Endothelial cell (in vitro differentiated cells): ENCODE measurements at regions not wholly inside any gene's neighbourhood (a gene's known extent, or its start where the extent isn't known, plus 50 kb on each side); places are given as distances from the start of the nearest gene placed in this dataset.

ENCODE experiments used
- DNase-seq: peaks from one replicate; pipeline ENCODE4 v3.0.0; 2021; ENCODE audit warnings: low spot score
- H3K27ac Mint-ChIP-seq: one replicate; pipeline ENCODE4 v1.8.0; 2021; ENCODE audit warnings: mixed read lengths, inconsistent platforms; ENCODE audit not compliant: unreplicated experiment
- H3K27me3 Mint-ChIP-seq: one replicate; pipeline ENCODE4 v1.8.0; 2021; ENCODE audit warnings: mild to moderate bottlenecking, moderate library complexity, mixed read lengths, inconsistent platforms; ENCODE audit not compliant: unreplicated experiment
- H3K36me3 Mint-ChIP-seq: one replicate; pipeline ENCODE4 v1.8.0; 2021; ENCODE audit warnings: mild to moderate bottlenecking, low read depth, mixed read lengths, inconsistent platforms; ENCODE audit not compliant: unreplicated experiment
- H3K4me1 Mint-ChIP-seq: one replicate; pipeline ENCODE4 v1.8.0; 2021; ENCODE audit warnings: mild to moderate bottlenecking, mixed read lengths, inconsistent platforms; ENCODE audit not compliant: unreplicated experiment
- H3K4me3 Mint-ChIP-seq: one replicate; pipeline ENCODE4 v1.8.0; 2021; ENCODE audit warnings: mild to moderate bottlenecking, mixed read lengths, inconsistent platforms; ENCODE audit not compliant: unreplicated experiment
- H3K9me3 Mint-ChIP-seq: one replicate; pipeline ENCODE4 v1.8.0; 2021; ENCODE audit warnings: mixed read lengths, inconsistent platforms; ENCODE audit not compliant: unreplicated experiment
- TF ChIP-seq, protein P1 (sequence below): fragments of 200-600 bp; sonication (generic); IDR thresholded peaks from one replicate; pipeline ENCODE4 v1.5.0; 2021; ENCODE audit warnings: antibody characterized with exemption; ENCODE audit not compliant: unreplicated experiment

GRCh38 chr1:80050085-80050484 lies 1043.6 kb upstream of the ADGRL4 start:
- no peaks in the 10 kb centered on the region for H3K4me1 Mint-ChIP-seq
- H3K27ac Mint-ChIP-seq: no peak overlapping the region
- peaks cover 4% of the 10 kb centered on the region for H3K27me3 Mint-ChIP-seq
- no peak overlapping the region for H3K4me3 Mint-ChIP-seq
- TF ChIP-seq, protein P1, sequence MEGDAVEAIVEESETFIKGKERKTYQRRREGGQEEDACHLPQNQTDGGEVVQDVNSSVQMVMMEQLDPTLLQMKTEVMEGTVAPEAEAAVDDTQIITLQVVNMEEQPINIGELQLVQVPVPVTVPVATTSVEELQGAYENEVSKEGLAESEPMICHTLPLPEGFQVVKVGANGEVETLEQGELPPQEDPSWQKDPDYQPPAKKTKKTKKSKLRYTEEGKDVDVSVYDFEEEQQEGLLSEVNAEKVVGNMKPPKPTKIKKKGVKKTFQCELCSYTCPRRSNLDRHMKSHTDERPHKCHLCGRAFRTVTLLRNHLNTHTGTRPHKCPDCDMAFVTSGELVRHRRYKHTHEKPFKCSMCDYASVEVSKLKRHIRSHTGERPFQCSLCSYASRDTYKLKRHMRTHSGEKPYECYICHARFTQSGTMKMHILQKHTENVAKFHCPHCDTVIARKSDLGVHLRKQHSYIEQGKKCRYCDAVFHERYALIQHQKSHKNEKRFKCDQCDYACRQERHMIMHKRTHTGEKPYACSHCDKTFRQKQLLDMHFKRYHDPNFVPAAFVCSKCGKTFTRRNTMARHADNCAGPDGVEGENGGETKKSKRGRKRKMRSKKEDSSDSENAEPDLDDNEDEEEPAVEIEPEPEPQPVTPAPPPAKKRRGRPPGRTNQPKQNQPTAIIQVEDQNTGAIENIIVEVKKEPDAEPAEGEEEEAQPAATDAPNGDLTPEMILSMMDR: no peak
- H3K36me3 Mint-ChIP-seq: no peaks in the 10 kb centered on the region
- no peaks in the 10 kb centered on the region for H3K9me3 Mint-ChIP-seq
- DNase-seq: no peak

DNA sequence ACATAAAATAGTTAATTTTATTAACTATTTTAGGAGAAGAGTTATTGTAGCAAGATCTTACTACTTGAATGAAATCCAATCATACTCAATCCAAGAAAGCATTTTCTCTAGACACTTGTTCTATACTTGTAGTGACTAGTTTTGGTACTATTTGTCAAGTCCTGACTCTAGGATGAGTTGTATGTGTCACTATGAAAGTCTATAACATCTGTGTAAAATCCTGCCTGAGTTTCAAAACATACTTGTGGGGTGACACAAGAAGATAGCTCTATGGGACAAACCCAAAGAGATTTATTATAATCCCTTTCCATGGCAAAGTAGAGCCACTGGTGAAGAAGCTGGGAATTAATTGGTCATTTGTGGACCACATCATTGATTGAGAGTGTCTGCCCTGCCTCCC lies 1042.2 kb upstream of the ADGRL4 start:
- Mint-ChIP-seq H3K27ac (no peak overlapping the region), H3K36me3 (no peaks in the 10 kb centered on the region), H3K4me3 (no peak overlapping the region), H3K9me3 (no peaks in the 10 kb centered on the region), H3K4me1 (no peaks in the 10 kb centered on the region), H3K27me3 (peaks cover 4% of the 10 kb centered on the region)
- DNase-seq: no peak
- TF ChIP-seq, protein P1: no peak

DNA sequence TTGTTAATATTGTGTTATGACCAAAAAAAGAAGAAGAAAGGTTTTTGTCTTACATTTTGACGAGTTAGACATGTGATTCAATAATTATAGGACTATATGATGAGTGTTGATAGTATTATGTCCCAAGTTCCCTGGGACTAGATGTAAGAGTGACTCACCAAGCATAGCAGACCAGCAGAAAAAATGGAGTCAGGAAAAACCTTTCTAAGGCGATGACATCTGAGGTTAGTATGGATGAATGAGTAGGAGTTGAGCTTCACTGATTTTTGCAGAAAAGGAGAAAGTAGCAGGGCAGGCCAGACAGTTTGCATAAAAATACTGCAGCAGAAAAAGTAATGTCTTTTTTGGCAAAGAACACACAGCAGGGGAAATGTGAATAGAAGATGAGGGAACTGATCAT lies 1041.3 kb upstream of the ADGRL4 start:
- no peaks in the 10 kb centered on the region for H3K36me3 Mint-ChIP-seq
- peaks cover 4% of the 10 kb centered on the region for H3K27me3 Mint-ChIP-seq
- no peak for DNase-seq
- no peak overlapping the region for H3K27ac Mint-ChIP-seq
- H3K4me3 Mint-ChIP-seq: no peak overlapping the region
- TF ChIP-seq, protein P1: no peak
- no peaks in the 10 kb centered on the region for H3K4me1 Mint-ChIP-seq
- no peaks in the 10 kb centered on the region for H3K9me3 Mint-ChIP-seq

DNA sequence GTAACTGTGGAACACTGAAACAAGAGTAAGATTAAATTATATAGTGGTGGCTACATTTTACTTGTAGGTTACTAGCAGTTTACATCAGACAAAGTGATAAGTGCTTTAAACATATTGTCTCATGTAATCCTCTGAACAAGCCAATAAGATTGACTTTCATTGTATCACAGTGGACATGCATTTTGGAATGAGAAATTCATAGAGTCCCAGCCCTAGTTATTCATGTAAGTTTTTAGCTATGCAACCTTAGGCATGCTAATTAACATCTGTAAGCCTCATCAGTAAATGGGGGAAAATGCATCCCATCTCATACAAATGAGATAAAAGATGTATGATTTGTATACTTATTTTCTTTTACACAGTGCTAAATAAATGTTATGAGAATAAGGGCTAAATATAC lies 1038.1 kb upstream of the ADGRL4 start:
- no peaks in the 10 kb centered on the region for H3K9me3 Mint-ChIP-seq
- H3K4me1 Mint-ChIP-seq: no peaks in the 10 kb centered on the region
- TF ChIP-seq, protein P1: no peak
- H3K27ac Mint-ChIP-seq: no peak overlapping the region
- DNase-seq: no peak
- H3K4me3 Mint-ChIP-seq: no peak overlapping the region
- no peaks in the 10 kb centered on the region for H3K27me3 Mint-ChIP-seq
- H3K36me3 Mint-ChIP-seq: no peaks in the 10 kb centered on the region

- H3K4me1 Mint-ChIP-seq: no peaks in the 10 kb centered on the region
- TF ChIP-seq, protein P1: no peak
- no peaks in the 10 kb centered on the region for H3K27me3 Mint-ChIP-seq
- H3K36me3 Mint-ChIP-seq: no peaks in the 10 kb centered on the region
- no peak for DNase-seq
- no peaks in the 10 kb centered on the region for H3K9me3 Mint-ChIP-seq
- H3K4me3 Mint-ChIP-seq: no peak overlapping the region
- no peak overlapping the region for H3K27ac Mint-ChIP-seq
Observed at GRCh38 chr1:80036690-80037432, 1030.3 kb upstream of the ADGRL4 start.
